GM12878 (cell line): ENCODE measurements at regions not wholly inside any gene's neighbourhood (a gene's known extent, or its start where the extent isn't known, plus 50 kb on each side); places are given as distances from the start of the nearest gene placed in this dataset.

Experiments
- ATAC-seq: fragments of 200-7000 bp; cut with Tn5 transposase; 3 replicates; pipeline ENCODE4 v1.9.1; 2020; ENCODE audit warnings: mild to moderate bottlenecking, moderate library complexity
- BruUV-seq: library from RNA; stranded (reverse); fragments of 400-500 nt; replicated peaks from 2 replicates; lab custom pipeline; 2021; lab: Mats Ljungman, UMichigan
- CTCF ChIA-PET: fragments of 300-600 bp; sonication (Branson Sonifier 250); formaldehyde crosslinking; extraction: SDS; loops from one replicate; lab custom pipeline; 2021; ENCODE audit warnings: inconsistent platforms; lab: Yijun Ruan, JAX
- POLR2A ChIA-PET: fragments of 350-600 bp; formaldehyde crosslinking; extraction: SDS; loops from one replicate; lab custom pipeline; 2021; ENCODE audit warnings: inconsistent platforms; lab: Charles Lee
- RAD21 ChIA-PET: fragments of 300-600 bp; sonication (Branson Sonifier 250); formaldehyde crosslinking; loops from one replicate; lab custom pipeline; 2023; ENCODE audit warnings: antibody characterized with exemption; ENCODE audit not compliant: unreplicated experiment; lab: Charles Lee
- SMC1A ChIA-PET: fragments of 300-600 bp; sonication (Branson Sonifier 250); formaldehyde crosslinking; loops from one replicate; lab custom pipeline; 2023; ENCODE audit not compliant: unreplicated experiment, uncharacterized antibody; lab: Charles Lee
- DNase-seq: peaks from one replicate; pipeline ENCODE4 v3.0.0-alpha.2; 2011; ENCODE audit warnings: low read depth, low spot score
- FAIRE-seq: peaks from 3 replicates; lab custom pipeline; 2011; peaks lifted over from hg19 to GRCh38; lab: Jason Lieb, UNC
- H2AFZ ChIP-seq: 2 replicates; pipeline ENCODE4 v1.6.0; 2011; ENCODE audit warnings: low read depth, low read length, control low read depth; ENCODE audit not compliant: control insufficient read depth
- H3K27ac ChIP-seq: 2 replicates; pipeline ENCODE4 v1.5.1; 2011; ENCODE audit warnings: control low read depth; ENCODE audit not compliant: control insufficient read depth, insufficient read depth
- H3K27me3 ChIP-seq, 2 experiments: replicated peaks in 1 of 2; 2 replicates each; pipeline versions ENCODE4 v1.6.0 to v1.6.1; 2011; ENCODE audit warnings: low read length in 1 of 2; ENCODE audit not compliant: control insufficient read depth in 2 of 2, insufficient read depth in 2 of 2
- H3K36me3 ChIP-seq, 2 experiments: 2 replicates each; pipeline ENCODE4 v1.5.1; 2011; ENCODE audit warnings: low read length in 1 of 2; ENCODE audit not compliant: control insufficient read depth in 2 of 2, insufficient read depth in 2 of 2
- H3K4me1 ChIP-seq: 2 replicates; pipeline ENCODE4 v1.6.1; 2011; ENCODE audit warnings: mild to moderate bottlenecking, low read length, moderate library complexity, mixed read lengths; ENCODE audit not compliant: control insufficient read depth, insufficient read depth
- H3K4me2 ChIP-seq: 2 replicates; pipeline ENCODE4 v1.6.0; 2011; ENCODE audit warnings: control low read depth; ENCODE audit not compliant: control insufficient read depth, insufficient read depth
- H3K4me3 ChIP-seq: fragments of 200-600 bp; sonication (generic); 2 replicates; pipeline ENCODE4 v1.5.1; 2016
- H3K79me2 ChIP-seq: 2 replicates; pipeline ENCODE4 v1.6.0; 2011; ENCODE audit warnings: low read length; ENCODE audit not compliant: control insufficient read depth, insufficient read depth
- H3K9ac ChIP-seq: 2 replicates; pipeline ENCODE4 v1.8.0; 2011; ENCODE audit warnings: low read length, control low read depth, mixed read lengths; ENCODE audit not compliant: control insufficient read depth, insufficient read depth
- H3K9me3 ChIP-seq: replicated peaks from 3 replicates; pipeline ENCODE4 v1.5.1; 2011; ENCODE audit warnings: mild to moderate bottlenecking, low read length; ENCODE audit not compliant: control insufficient read depth, insufficient read depth
- H4K20me1 ChIP-seq: 2 replicates; pipeline ENCODE4 v1.6.0; 2011; ENCODE audit not compliant: control insufficient read depth, insufficient read depth
- CHD4 ChIP-seq: fragments of 200-600 bp; sonication (generic); IDR thresholded peaks from 2 replicates; pipeline ENCODE4 v1.6.1; 2016; ENCODE audit warnings: mild to moderate bottlenecking
- FOXK2 ChIP-seq: fragments of 450-650 bp; IDR thresholded peaks from 2 replicates; pipeline ENCODE4 v1.6.1; 2017; ENCODE audit warnings: mild to moderate bottlenecking, moderate library complexity
- HDAC2 ChIP-seq: fragments of 200-600 bp; sonication (generic); IDR thresholded peaks from 2 replicates; pipeline ENCODE4 v1.6.1; 2017
- RUNX3 ChIP-seq: IDR thresholded peaks from 2 replicates; pipeline ENCODE4 v1.6.1; 2012; ENCODE audit warnings: low read length, inconsistent platforms
- TBL1XR1 ChIP-seq: IDR thresholded peaks from 2 replicates; pipeline ENCODE4 v1.6.1; 2012; ENCODE audit warnings: low read depth, low read length, improper control_type of control experiment
- ZNF384 ChIP-seq: IDR thresholded peaks from 2 replicates; pipeline ENCODE4 v1.6.1; 2012; ENCODE audit warnings: low read depth, mild to moderate bottlenecking, low read length, improper control_type of control experiment, borderline replicate concordance
- WGBS: methylation state at CpG from one replicate; pipeline ENCODE4 v1.1.6; 2016; ENCODE audit warnings: low lambda C conversion rate; ENCODE audit not compliant: insufficient replicate concordance, insufficient coverage; ENCODE audit errors: missing lambda C conversion rate; 5-methylcytosine and 5-hydroxymethylcytosine counted together
- in situ Hi-C: fragments of 300-500 bp; cut with MboI; formaldehyde crosslinking; loops from 9 replicates; pipeline ENCODE4 v1.14.3; 2018; ENCODE audit warnings: mixed read lengths
- intact Hi-C: fragments of 100-400 bp; cut with micrococcal nuclease; formaldehyde crosslinking; loops from one replicate; pipeline ENCODE4 v1.14.2; 2022; ENCODE audit not compliant: unreplicated experiment
- TF ChIP-seq, protein P1 (sequence below): fragments of 450-650 bp; conservative IDR thresholded peaks from 2 replicates; pipeline ENCODE4 v1.6.1; 2017; ENCODE audit warnings: mild to moderate bottlenecking, moderate library complexity
- TF ChIP-seq, protein P2 (sequence below): fragments of 450-650 bp; IDR thresholded peaks from 2 replicates; pipeline ENCODE4 v1.6.1; 2016; ENCODE audit warnings: mild to moderate bottlenecking, moderate library complexity, borderline replicate concordance
- TF ChIP-seq, protein P3 (sequence below): fragments of 450-650 bp; IDR thresholded peaks from 2 replicates; pipeline ENCODE4 v1.6.1; 2017; ENCODE audit warnings: mild to moderate bottlenecking, moderate library complexity

DNA sequence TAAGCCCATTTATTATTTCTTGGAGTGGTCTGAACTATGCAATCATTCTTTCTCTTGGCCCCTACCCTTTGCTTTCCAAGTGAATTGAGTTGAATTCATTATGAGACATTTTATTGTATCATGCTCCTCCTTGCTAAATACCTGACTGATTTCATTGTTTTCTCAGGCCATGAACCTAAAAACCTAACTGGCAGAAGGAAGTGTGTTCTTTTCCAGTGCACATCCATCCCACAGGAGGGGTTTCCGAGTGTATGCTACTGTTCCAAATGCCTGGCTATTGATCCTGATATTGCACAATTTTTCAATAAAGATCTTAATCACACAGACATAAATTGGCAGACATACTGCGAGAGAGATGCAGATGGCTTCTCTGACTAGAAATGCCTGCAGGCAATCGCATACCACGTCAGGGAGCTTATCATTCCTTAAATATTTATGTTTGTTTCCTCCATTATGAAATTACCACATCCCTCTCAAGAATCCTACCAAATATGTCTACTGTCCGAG is 162.2 kb upstream of the EGLN3 start:
- intact Hi-C loops = no loop called here
- TF ChIP-seq, protein P1, sequence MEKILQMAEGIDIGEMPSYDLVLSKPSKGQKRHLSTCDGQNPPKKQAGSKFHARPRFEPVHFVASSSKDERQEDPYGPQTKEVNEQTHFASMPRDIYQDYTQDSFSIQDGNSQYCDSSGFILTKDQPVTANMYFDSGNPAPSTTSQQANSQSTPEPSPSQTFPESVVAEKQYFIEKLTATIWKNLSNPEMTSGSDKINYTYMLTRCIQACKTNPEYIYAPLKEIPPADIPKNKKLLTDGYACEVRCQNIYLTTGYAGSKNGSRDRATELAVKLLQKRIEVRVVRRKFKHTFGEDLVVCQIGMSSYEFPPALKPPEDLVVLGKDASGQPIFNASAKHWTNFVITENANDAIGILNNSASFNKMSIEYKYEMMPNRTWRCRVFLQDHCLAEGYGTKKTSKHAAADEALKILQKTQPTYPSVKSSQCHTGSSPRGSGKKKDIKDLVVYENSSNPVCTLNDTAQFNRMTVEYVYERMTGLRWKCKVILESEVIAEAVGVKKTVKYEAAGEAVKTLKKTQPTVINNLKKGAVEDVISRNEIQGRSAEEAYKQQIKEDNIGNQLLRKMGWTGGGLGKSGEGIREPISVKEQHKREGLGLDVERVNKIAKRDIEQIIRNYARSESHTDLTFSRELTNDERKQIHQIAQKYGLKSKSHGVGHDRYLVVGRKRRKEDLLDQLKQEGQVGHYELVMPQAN = no peak
- TF ChIP-seq CHD4 (no peak), TBL1XR1 (no peak), RUNX3 (no peak), FOXK2 (no peak), ZNF384 (no peak), HDAC2 (no peak)
- TF ChIP-seq, protein P2, sequence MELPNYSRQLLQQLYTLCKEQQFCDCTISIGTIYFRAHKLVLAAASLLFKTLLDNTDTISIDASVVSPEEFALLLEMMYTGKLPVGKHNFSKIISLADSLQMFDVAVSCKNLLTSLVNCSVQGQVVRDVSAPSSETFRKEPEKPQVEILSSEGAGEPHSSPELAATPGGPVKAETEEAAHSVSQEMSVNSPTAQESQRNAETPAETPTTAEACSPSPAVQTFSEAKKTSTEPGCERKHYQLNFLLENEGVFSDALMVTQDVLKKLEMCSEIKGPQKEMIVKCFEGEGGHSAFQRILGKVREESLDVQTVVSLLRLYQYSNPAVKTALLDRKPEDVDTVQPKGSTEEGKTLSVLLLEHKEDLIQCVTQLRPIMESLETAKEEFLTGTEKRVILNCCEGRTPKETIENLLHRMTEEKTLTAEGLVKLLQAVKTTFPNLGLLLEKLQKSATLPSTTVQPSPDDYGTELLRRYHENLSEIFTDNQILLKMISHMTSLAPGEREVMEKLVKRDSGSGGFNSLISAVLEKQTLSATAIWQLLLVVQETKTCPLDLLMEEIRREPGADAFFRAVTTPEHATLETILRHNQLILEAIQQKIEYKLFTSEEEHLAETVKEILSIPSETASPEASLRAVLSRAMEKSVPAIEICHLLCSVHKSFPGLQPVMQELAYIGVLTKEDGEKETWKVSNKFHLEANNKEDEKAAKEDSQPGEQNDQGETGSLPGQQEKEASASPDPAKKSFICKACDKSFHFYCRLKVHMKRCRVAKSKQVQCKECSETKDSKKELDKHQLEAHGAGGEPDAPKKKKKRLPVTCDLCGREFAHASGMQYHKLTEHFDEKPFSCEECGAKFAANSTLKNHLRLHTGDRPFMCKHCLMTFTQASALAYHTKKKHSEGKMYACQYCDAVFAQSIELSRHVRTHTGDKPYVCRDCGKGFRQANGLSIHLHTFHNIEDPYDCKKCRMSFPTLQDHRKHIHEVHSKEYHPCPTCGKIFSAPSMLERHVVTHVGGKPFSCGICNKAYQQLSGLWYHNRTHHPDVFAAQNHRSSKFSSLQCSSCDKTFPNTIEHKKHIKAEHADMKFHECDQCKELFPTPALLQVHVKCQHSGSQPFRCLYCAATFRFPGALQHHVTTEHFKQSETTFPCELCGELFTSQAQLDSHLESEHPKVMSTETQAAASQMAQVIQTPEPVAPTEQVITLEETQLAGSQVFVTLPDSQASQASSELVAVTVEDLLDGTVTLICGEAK = no peak
- TF ChIP-seq, protein P3, sequence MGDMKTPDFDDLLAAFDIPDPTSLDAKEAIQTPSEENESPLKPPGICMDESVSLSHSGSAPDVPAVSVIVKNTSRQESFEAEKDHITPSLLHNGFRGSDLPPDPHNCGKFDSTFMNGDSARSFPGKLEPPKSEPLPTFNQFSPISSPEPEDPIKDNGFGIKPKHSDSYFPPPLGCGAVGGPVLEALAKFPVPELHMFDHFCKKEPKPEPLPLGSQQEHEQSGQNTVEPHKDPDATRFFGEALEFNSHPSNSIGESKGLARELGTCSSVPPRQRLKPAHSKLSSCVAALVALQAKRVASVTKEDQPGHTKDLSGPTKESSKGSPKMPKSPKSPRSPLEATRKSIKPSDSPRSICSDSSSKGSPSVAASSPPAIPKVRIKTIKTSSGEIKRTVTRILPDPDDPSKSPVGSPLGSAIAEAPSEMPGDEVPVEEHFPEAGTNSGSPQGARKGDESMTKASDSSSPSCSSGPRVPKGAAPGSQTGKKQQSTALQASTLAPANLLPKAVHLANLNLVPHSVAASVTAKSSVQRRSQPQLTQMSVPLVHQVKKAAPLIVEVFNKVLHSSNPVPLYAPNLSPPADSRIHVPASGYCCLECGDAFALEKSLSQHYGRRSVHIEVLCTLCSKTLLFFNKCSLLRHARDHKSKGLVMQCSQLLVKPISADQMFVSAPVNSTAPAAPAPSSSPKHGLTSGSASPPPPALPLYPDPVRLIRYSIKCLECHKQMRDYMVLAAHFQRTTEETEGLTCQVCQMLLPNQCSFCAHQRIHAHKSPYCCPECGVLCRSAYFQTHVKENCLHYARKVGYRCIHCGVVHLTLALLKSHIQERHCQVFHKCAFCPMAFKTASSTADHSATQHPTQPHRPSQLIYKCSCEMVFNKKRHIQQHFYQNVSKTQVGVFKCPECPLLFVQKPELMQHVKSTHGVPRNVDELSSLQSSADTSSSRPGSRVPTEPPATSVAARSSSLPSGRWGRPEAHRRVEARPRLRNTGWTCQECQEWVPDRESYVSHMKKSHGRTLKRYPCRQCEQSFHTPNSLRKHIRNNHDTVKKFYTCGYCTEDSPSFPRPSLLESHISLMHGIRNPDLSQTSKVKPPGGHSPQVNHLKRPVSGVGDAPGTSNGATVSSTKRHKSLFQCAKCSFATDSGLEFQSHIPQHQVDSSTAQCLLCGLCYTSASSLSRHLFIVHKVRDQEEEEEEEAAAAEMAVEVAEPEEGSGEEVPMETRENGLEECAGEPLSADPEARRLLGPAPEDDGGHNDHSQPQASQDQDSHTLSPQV = no peak
- TF ChIP-seq, all 136 proteins: peak for 0
- no peak for FAIRE-seq
- no peak overlapping the region for H3K27ac ChIP-seq
- no peak overlapping the region for H3K9ac ChIP-seq
- ChIA-PET CTCF (interaction anchor here (1.0 to 2.1 kb wide), 6 partner anchors 9 to 275 kb away, joined by 3 to 7 read pairs (median 4); no protein-coding TSS in a partner anchor), SMC1A (interaction anchor here (1.0 to 2.2 kb wide), 9 partner anchors 9 to 275 kb away, joined by 3 to 8 read pairs (median 3); no protein-coding TSS in a partner anchor), POLR2A (no interaction called here), RAD21 (interaction anchor here (0.9 to 1.4 kb wide), 4 partner anchors 9 to 273 kb away, joined by 3 to 7 read pairs (median 4); no protein-coding TSS in a partner anchor)
- no peak for DNase-seq
- no peak overlapping the region for H2AFZ ChIP-seq
- no peaks in the 10 kb centered on the region for H3K4me1 ChIP-seq
- H3K4me2 ChIP-seq = no peak overlapping the region
- H3K9me3 ChIP-seq = no peaks in the 10 kb centered on the region
- H4K20me1 ChIP-seq = no peaks in the 10 kb centered on the region
- no peak for ATAC-seq
- no peaks in the 10 kb centered on the region for H3K79me2 ChIP-seq
- no TSS peak for BruUV-seq
- no peaks in the 10 kb centered on the region for H3K36me3 ChIP-seq
- WGBS = 17% methylated on average over 5 of the region's 5 CpGs
- in situ Hi-C loops = no loop called here
- no peaks in the 10 kb centered on the region for H3K27me3 ChIP-seq
- H3K4me3 ChIP-seq = no peak overlapping the region
